ENCODE measurements at regions not wholly inside any gene's neighbourhood (a gene's known extent, or its start where the extent isn't known, plus 50 kb on each side); places are given as distances from the start of the nearest gene placed in this dataset.

GRCh38 chr14:82546401-82546800 lies 1012.7 kb upstream of the SEL1L start:
- Histone ChIP-seq H3K9me3 (no peaks in the 10 kb centered on the region), H3K4me3 (no peak overlapping the region), H3K4me1 (no peaks in the 10 kb centered on the region), H3K27ac (no peak overlapping the region), H3K36me3 (no peaks in the 10 kb centered on the region), H3K27me3 (no peaks in the 10 kb centered on the region)
- intact Hi-C loops (cut with DNase I): no loop called here
- DNase-seq: no peak
- TF ChIP-seq CTCF (IDR thresholded peaks at IDR 0.05): no peak
- no peak for ATAC-seq

- no peaks in the 10 kb centered on the region for H3K4me1 ChIP-seq
- no peaks in the 10 kb centered on the region for H3K27me3 ChIP-seq
- no peak for TF ChIP-seq CTCF (IDR thresholded peaks at IDR 0.05)
- intact Hi-C loops (cut with DNase I): no loop called here
- DNase-seq (no peak), ATAC-seq (no peak)
- H3K4me3 ChIP-seq: no peak overlapping the region
- no peaks in the 10 kb centered on the region for H3K9me3 ChIP-seq
- H3K27ac ChIP-seq: no peak overlapping the region
- H3K36me3 ChIP-seq: no peaks in the 10 kb centered on the region
Measured at GRCh38 chr14:82549306-82549990, 1015.8 kb upstream of the SEL1L start.

- no peak for ATAC-seq
- intact Hi-C loops (cut with DNase I): no loop called here
- Histone ChIP-seq H3K4me1 (no peaks in the 10 kb centered on the region), H3K27me3 (no peaks in the 10 kb centered on the region), H3K36me3 (no peaks in the 10 kb centered on the region), H3K9me3 (no peaks in the 10 kb centered on the region), H3K4me3 (no peak overlapping the region), H3K27ac (no peak overlapping the region)
- no peak for DNase-seq
- no peak for TF ChIP-seq CTCF (IDR thresholded peaks at IDR 0.05)
Measured at GRCh38 chr14:82562881-82563280, 1029.2 kb upstream of the SEL1L start.

- intact Hi-C loops (cut with DNase I): no loop called here
- no peaks in the 10 kb centered on the region for H3K27me3 ChIP-seq
- no peaks in the 10 kb centered on the region for H3K9me3 ChIP-seq
- no peak overlapping the region for H3K27ac ChIP-seq
- H3K36me3 ChIP-seq: no peaks in the 10 kb centered on the region
- no peak overlapping the region for H3K4me3 ChIP-seq
- ATAC-seq (no peak), DNase-seq (no peak)
- no peaks in the 10 kb centered on the region for H3K4me1 ChIP-seq
- no peak for TF ChIP-seq CTCF (IDR thresholded peaks at IDR 0.05)
Measured at GRCh38 chr14:82565825-82566224, 1032.2 kb upstream of the SEL1L start.

- H3K27ac ChIP-seq: no peak overlapping the region
- H3K9me3 ChIP-seq: no peaks in the 10 kb centered on the region
- H3K36me3 ChIP-seq: no peaks in the 10 kb centered on the region
- ATAC-seq (no peak), DNase-seq (no peak)
- no peaks in the 10 kb centered on the region for H3K4me1 ChIP-seq
- no peak overlapping the region for H3K4me3 ChIP-seq
- TF ChIP-seq CTCF (IDR thresholded peaks at IDR 0.05): no peak
- intact Hi-C loops (cut with DNase I): no loop called here
- H3K27me3 ChIP-seq: no peaks in the 10 kb centered on the region
Measured at GRCh38 chr14:82587226-82587625, 1053.6 kb upstream of the SEL1L start.

- H3K4me1 ChIP-seq: no peaks in the 10 kb centered on the region
- ATAC-seq (no peak), DNase-seq (no peak)
- H3K9me3 ChIP-seq: no peaks in the 10 kb centered on the region
- H3K27me3 ChIP-seq: no peaks in the 10 kb centered on the region
- TF ChIP-seq CTCF (IDR thresholded peaks at IDR 0.05): no peak
- H3K27ac ChIP-seq: no peak overlapping the region
- H3K4me3 ChIP-seq: no peak overlapping the region
- no peaks in the 10 kb centered on the region for H3K36me3 ChIP-seq
- intact Hi-C loops (cut with DNase I): no loop called here
Measured at GRCh38 chr14:82595466-82595865, 1061.8 kb upstream of the SEL1L start.
